ENCODE measurements at regions not wholly inside any gene's neighbourhood (a gene's known extent, or its start where the extent isn't known, plus 50 kb on each side); places are given as distances from the start of the nearest gene placed in this dataset.

DNA sequence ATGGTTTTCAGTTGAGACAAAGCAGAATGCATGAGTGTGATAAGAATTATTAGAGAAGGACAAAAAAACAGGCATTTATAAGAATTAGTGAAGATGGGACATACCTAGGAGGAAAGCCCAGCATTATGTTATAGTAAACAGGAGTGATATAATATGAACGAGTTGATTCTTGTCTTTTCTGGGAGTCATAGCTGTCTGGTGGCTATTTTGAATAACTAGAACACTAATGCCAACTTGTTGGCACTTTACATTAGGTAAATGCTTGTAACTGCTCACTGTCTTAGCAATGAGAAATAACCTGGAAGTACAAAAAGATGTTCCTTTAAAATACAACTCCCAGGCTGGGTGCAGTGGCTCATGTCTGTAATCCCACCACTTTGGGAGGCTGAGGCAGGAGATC lies 540.8 kb upstream of the SPHKAP start:
- Histone ChIP-seq H3K27ac (no peak overlapping the region), H3K27me3 (replicated peaks; ENCODE audit: insufficient read depth) (no peaks in the 10 kb centered on the region), H3K9me3 (no peaks in the 10 kb centered on the region), H3K4me3 (no peak overlapping the region), H3K36me3 (no peaks in the 10 kb centered on the region), H3K4me1 (replicated peaks) (no peaks in the 10 kb centered on the region)
- TF ChIP-seq POLR2AphosphoS5 (IDR thresholded peaks at IDR 0.05) (no peak), POLR2A (IDR thresholded peaks at IDR 0.05) (no peak), CTCF (IDR thresholded peaks at IDR 0.05) (no peak)
- DNase-seq (ENCODE audit: low spot score), result no peak
- 30% methylated on average over 1 of the region's 1 CpG for WGBS
- intact Hi-C loops (cut with DNase I), result no loop called here

DNA sequence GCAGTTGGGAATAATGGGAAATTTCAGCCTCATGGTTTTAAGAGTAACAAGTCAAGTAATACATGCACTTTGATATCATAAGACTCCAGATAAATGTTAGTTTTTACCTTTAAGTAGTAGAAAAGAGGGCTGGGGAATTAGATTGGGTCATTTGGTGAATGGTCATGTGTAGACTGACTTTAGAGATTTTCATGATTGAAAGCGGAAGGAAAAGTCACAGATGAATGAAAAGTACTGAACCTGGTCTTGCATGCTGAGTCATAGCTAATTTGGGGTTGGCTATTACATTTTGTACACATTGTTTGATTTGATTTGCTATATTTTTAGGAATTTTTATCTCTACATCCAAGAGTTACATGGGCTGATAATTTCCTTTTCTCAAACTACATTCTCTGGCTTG lies 539.4 kb upstream of the SPHKAP start:
- 91% methylated on average over 1 of the region's 1 CpG for WGBS
- TF ChIP-seq POLR2A (IDR thresholded peaks at IDR 0.05), result no peak
- no peak for TF ChIP-seq CTCF (IDR thresholded peaks at IDR 0.05)
- TF ChIP-seq POLR2AphosphoS5 (IDR thresholded peaks at IDR 0.05), result no peak

GRCh38 chr2:228709788-228710371 lies 528.4 kb upstream of the SPHKAP start:
- no peaks in the 10 kb centered on the region for H3K36me3 ChIP-seq
- 18% methylated on average over 2 of the region's 2 CpGs for WGBS
- no peak for DNase-seq (ENCODE audit: low spot score)
- no peaks in the 10 kb centered on the region for H3K27me3 ChIP-seq (replicated peaks; ENCODE audit: insufficient read depth)
- intact Hi-C loops (cut with DNase I), result no loop called here
- H3K27ac ChIP-seq, result no peak overlapping the region
- TF ChIP-seq POLR2AphosphoS5 (IDR thresholded peaks at IDR 0.05) (no peak), POLR2A (IDR thresholded peaks at IDR 0.05) (no peak), CTCF (IDR thresholded peaks at IDR 0.05) (no peak)
- no peak overlapping the region for H3K4me3 ChIP-seq
- no peaks in the 10 kb centered on the region for H3K9me3 ChIP-seq
- no peaks in the 10 kb centered on the region for H3K4me1 ChIP-seq (replicated peaks)

More for the DNA sequence above, 539.4 kb upstream of the SPHKAP start:
- Histone ChIP-seq H3K4me1 (replicated peaks) (no peaks in the 10 kb centered on the region), H3K36me3 (no peaks in the 10 kb centered on the region), H3K4me3 (no peak overlapping the region), H3K9me3 (no peaks in the 10 kb centered on the region), H3K27ac (no peak overlapping the region), H3K27me3 (replicated peaks; ENCODE audit: insufficient read depth) (no peaks in the 10 kb centered on the region)
- no peak for DNase-seq (ENCODE audit: low spot score)
- intact Hi-C loops (cut with DNase I), result no loop called here

DNA sequence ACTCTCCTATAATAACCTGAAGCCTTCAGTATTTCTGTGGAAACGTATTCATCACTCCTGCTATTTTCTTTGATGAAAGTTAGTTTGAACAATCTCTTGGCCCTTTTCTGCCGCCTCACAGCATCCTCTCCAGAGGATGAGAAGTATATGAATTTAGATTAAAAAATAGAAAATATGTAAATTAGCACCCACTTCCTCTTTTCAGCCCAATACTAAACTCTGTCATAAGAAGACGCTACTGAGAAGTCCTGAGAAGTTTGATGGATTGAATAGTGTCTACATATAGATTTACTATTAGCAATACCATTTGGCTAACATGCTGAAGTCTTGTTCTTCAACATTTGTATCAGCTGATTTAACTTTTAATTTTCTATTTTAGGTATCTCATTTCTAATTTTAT lies 526.4 kb upstream of the SPHKAP start:
- 89% methylated on average over 3 of the region's 3 CpGs for WGBS
- Histone ChIP-seq H3K27ac (no peak overlapping the region), H3K27me3 (replicated peaks; ENCODE audit: insufficient read depth) (no peaks in the 10 kb centered on the region), H3K4me1 (replicated peaks) (no peaks in the 10 kb centered on the region), H3K4me3 (no peak overlapping the region), H3K9me3 (no peaks in the 10 kb centered on the region), H3K36me3 (no peaks in the 10 kb centered on the region)
- intact Hi-C loops (cut with DNase I), result no loop called here
- DNase-seq (ENCODE audit: low spot score), result no peak
- no peak for TF ChIP-seq POLR2AphosphoS5 (IDR thresholded peaks at IDR 0.05)
- TF ChIP-seq CTCF (IDR thresholded peaks at IDR 0.05), result no peak
- no peak for TF ChIP-seq POLR2A (IDR thresholded peaks at IDR 0.05)

GRCh38 chr2:228705318-228705717 lies 523.8 kb upstream of the SPHKAP start:
- Histone ChIP-seq H3K9me3 (no peaks in the 10 kb centered on the region), H3K36me3 (no peaks in the 10 kb centered on the region), H3K27ac (no peak overlapping the region), H3K4me3 (no peak overlapping the region), H3K4me1 (replicated peaks) (no peaks in the 10 kb centered on the region), H3K27me3 (replicated peaks; ENCODE audit: insufficient read depth) (no peaks in the 10 kb centered on the region)
- no peak for DNase-seq (ENCODE audit: low spot score)
- no peak for TF ChIP-seq CTCF (IDR thresholded peaks at IDR 0.05)
- no peak for TF ChIP-seq POLR2A (IDR thresholded peaks at IDR 0.05)
- no peak for TF ChIP-seq POLR2AphosphoS5 (IDR thresholded peaks at IDR 0.05)
- intact Hi-C loops (cut with DNase I), result no loop called here
- 42% methylated on average over 4 of the region's 4 CpGs for WGBS
